Glomerular visceral epithelial cell (primary cell): ENCODE measurements at regions not wholly inside any gene's neighbourhood (a gene's known extent, or its start where the extent isn't known, plus 50 kb on each side); places are given as distances from the start of the nearest gene placed in this dataset.
A peak's percentile ranks its signal among the peaks of the same experiment; 100 is the strongest.

Experiments
- DNase-seq: peaks from one replicate; pipeline ENCODE4 v3.0.0-alpha.2; 2016; ENCODE audit errors: extremely low spot score

DNA sequence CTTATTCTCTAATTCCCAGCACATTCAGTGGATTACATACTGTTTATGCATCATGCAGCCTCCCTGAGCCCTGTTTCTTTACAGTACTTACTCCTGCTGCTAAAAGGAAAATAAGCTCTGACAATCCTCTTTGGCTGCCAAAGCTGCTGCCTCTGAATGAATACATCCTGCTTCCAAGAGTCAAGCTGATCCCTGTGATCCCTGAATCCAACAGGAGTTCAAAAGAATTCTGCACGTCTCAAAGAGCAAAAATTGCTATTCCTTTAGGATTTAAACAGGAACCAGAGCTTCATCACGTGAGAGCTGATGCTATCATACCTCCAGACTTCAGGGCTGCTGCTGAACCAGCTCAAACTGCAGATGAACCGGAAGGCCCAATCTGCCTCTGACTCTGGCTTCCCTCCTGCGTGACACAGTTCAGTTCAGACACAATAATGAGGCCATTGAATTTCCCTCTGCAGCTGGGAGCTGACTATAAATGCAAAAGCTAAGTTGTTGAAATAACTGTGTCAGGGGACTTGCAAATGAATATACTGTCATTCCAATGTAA lies 851.0 kb upstream of the PHF14 start:
- no peak for DNase-seq

DNA sequence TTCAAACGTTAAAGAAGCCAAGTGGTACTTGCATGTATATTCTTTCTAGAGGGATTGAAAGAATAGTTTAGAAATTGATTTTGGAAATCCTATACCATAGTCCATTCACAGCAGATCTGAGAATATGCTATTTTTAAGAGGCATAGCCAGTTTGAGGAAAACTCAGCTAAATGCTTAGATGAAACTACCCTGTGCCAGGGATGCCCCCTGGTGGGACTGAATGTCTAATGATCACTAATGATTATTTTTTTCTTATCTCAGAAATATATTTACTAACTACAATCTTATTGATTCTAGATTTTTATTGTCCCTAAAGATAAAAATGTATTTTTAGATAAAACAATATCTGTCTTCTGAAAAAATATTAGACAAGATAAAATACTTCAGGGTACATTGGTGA lies 844.9 kb upstream of the PHF14 start:
- peak; percentile 14 for DNase-seq

DNA sequence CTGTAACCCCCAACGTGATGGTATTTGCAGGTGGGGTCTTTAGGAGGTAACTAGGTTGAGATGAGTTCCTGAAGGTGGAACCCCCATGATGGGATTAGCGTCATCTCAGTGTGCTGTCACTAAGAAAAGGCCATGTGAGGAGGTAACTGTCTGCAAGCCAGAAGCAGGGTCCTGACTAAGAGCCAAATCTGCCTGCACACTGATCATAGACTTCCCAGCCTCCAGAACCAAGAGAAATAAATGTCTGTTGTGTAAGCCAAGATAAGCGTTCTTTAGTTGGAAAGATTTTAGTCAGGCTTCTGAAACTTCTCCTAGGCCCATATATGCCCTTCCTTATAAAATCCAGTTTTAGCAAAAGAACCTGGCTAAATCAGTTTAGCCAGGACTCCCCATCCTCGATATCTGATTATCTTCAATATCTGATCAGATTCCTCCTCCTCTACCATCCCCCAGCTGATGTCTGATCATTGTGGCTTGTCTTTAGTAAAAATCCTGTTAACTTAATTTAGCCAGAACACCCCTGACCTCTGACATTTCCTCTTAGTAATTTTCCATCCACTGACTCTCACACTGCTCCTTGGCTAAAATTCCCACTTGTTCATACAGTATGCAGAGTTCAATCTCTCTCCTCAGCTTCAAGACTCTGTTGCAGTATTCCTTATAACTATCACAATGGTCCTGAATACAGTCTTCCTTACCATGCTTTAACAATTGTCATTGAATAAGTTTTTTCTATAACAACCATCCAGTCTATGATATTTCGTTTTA lies 835.4 kb upstream of the PHF14 start:
- no peak for DNase-seq

DNA sequence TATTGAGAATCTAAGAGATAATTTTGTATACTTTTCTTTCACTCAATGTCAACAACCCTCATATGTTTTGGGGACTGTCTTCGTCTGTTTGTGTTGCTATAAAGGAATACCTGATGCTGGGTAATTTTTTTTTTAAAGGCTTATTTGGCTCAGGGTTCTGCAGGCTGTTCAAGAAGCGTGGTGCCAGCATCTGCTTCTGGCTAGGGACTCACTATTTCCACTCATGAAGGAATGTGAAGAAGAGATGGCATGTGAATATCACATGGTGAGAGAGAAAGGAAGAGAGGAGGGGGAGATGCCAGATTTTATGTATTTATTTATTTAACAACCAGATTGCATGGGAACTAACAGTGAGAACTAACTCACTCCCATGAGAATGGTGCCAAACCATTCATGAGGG lies 827.4 kb upstream of the PHF14 start:
- DNase-seq = no peak

DNA sequence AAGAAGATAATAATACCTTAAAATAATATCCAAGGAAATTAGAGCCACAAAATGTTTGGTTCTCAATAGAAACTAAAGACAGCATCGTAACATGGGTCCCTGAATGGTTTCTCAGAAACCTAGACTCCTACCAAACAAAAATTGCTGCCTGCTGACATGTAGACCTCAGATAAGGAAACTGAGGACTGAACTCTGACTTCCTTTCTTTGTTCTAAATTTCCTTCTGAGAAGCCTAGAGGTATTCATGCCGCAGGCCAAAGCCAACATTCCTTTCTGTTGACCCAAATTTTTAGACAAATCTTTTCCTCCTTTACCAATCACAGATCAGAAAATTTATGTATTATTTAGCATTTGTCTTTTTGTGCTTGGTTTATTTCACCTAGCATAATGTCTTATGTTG lies 816.7 kb upstream of the PHF14 start:
- no peak for DNase-seq

DNA sequence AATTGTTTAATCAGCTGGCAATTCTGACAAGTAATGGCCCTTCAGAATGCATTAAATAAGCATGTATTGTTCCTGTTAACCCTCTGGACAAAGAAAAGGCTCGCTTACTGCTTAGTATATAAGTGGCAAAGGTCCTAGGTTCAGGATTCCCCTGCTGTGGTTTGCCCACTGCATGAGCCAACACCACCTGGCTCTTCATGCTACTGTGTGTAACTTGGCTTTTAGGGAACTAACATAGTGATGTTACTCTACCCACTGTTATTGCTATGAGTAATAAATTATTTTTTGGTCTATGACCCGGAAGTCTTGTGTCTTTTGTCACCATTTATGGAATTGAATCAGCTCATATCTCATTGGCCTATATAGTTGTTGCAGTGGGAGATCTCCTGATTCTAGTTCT lies 791.7 kb upstream of the PHF14 start:
- no peak for DNase-seq

DNA sequence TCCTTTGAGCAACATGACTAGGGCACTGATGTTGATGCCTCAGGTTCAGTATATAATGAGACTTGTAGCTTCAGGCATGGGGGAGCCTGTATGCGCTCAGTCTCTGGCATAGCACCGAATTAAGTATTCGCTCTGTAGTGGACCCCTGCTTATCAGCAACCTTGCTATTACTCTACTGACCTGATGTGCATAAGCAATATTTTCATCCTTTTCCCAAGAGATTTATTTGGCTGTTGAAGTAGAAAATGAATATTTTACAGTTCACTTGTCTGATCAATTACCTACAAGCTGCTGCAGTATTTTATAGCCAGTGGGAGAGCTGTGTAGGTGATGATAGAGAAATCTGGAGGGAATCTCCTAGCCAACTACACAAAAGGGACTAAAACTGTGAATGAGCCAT lies 781.6 kb upstream of the PHF14 start:
- DNase-seq = no peak

DNA sequence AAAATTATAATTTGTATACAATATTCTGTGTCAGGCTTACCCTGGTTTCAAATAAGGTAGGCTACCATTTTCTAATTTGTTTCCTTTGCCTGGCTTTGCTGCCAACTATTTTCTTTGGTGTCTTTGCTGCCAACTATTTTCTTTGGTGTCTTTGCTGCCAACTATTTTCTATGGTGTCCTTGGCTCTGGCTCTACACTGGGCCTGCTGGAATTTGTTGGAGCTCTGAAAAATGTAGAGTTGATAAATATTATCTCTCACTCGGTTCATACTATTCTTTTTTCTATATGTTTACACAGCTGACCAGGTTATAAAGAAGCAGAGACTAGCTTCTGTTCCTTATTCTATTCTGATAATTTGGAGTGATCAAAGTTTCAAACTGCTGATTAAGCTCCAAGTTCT lies 768.0 kb upstream of the PHF14 start:
- DNase-seq = no peak

DNA sequence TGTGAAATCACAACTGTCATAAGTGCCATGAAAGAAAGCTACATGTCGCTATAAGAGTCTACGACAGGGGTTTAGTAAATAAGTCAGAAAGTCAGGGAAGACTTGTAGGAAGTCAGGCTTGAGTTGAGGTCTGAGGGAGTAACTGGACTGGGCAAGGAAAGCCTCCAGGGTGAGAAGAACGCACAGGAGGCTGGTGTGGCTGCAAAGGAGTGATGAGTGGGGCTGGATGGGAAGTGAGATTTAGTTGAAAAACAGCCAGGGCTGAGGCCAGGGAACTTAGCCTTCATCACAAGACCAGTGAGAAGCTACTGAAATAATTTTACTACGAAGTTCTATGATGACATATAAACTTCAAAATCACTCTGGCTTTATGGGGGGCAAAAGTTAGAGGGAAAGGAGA lies 763.7 kb upstream of the PHF14 start:
- no peak for DNase-seq

DNA sequence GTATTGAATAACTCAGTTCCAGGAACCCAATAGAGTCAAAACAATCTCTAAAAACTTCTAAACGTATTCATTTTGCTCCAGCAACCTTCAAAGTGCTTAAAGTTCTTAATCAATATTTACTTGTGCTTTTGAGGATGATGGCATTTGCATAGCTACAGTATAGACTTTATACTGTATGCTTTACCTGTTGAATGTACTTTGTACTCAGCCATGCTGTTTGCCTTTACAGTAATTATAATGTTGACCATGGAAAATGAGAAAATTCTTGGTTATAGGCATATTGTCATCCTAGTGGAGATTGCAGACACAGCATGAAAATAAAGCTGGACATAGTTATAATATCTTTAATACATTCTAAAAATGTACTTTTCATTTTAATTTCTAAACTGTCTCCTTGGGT lies 762.7 kb upstream of the PHF14 start:
- DNase-seq = no peak

DNA sequence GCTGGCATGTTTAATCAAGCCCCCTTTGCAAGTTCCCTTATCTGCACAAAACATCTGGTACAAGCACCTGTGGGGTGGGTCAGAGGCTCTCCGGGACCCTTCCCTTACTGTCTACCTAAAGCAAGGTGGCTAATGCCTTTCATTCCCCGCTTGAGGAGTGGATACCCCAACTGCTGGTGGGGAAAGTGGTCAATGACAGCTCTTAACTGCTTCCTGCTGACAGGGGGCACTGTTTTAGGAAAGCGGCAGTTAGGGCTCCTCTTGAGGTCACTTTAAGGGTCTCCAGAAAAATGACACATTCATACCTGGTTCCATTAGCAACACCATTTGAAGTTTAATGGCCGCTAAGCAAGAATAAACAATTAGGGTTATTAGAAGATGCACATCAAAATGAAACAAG lies 761.8 kb upstream of the PHF14 start:
- DNase-seq = no peak

DNA sequence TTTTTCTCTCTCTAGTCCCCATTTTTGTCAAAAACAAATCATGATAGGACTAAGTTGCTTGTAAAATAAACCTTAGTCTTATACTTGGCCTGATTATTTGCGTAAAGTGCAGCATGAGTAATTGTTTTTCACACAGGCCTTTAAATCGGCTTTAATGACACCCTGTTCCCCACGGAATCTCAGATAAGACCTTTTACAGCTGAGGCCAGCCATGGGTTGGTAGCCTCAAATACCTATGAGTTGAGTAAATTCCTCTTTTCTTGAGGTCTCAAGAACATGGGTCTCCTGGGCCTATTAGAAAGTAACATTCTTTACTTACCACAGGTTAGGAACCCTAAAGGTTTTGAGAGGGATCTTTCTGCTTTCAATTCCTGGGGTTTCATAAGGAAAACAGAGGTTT lies 761.0 kb upstream of the PHF14 start:
- DNase-seq = no peak

DNA sequence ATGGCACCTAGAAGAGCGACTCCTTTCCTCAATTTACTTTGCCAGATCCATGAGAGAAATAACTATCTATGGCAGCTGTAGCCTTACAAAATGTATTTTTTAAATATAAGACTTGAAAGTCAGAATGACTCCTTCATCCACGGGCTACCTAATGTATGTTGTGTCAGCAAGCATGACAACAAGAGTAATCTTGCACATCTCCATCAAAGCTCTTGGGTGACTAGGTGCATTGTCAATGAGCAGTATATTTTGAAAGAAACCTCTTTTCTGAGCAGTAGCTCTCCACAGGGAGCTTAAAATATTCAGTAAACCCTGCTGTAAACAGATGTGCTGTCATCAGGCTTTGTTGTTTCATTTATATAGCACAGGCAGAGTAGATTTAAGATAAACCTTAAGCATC lies 757.2 kb upstream of the PHF14 start:
- DNase-seq = no peak

DNA sequence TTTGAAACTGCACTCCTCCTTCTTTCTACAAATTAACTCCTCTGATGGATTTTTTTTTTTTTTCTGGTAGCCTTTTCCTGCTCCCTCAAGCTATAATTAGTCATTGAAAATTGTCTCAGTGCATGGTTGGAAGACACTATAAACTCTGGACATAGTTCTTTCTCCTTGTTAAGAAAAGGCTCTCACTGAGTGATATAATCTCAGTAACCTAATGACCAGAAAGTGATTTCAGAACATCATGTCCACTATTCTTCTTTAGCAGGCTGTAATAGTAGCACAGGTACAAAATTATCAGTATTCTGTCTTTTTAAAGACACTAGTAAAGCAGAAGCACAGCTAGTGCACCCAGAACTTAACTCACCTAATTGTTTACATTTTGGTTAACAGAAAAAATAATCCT lies 752.6 kb upstream of the PHF14 start:
- DNase-seq = no peak

DNA sequence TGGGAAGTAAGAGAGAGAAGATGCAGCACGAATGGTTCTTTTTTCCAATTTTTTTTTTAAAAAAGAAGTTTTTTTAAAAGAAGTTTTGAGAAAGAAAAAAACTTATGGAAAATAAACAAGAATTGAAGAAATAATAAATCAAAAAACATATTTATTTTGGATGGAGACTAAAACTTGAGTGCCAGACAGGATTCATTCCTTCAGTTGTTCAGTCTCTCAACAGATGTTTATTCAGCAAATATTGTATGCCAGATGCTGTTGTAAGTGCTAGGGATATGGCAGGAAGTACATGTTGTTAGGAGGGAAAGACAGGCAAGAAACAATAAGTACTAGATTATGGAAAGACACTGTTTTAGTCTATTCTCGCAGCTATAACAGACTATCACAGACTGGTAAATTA lies 750.7 kb upstream of the PHF14 start:
- no peak for DNase-seq

DNA sequence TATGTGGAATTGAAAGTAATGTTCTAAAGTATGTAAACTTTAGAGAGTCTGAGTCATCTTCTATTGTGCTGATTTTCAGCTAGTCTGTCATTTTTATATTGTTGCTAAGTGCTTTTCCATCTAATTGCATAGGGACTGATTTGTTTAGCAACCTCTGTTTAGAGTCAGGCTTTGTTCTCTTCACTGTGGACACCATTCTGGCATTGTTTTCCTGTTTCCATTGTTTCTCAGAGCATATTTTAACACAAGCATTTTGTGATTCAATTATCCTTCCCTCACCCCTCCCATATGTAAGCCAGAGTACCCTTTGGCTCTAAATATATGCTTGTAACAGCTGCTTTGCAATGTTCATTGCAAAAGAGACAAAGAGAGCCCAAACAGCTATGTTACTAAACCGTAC lies 748.4 kb upstream of the PHF14 start:
- no peak for DNase-seq

DNA sequence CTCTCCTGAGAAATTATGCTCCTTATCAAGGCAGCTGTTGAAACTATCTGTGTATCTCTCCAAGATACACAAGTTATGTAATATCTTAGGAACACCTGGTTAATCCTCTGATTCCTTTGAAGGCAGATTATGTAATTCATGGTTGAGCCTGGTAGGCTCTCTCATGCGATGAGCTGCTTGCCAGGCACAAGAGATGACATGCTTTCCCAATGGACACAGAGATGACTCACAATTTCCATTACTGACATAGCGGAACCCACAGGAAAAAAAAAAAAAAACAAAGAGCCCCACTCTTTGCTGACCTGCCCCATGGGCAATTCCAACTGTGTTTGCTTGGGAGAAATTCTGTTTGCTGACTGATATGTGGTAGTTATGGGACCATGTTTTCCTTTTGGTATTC lies 736.4 kb upstream of the PHF14 start:
- peak; percentile 90 for DNase-seq

DNA sequence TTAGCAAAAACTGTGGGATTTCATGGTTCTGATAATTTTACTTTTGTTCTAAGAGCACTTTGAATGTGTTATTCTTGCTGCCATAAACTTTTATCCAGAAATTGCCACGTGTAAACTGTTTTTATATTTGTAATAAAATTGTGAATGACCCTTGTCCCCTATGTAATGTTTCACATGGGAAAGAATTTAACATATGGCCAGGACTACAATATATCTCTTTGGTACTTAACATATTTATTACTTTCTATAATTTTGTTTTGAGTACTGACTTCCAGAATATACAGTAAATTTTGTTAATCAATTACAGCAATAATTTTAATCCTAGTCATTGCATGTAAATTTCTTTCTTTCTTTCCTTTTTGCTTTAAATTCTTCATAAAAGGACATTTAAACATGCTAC lies 735.0 kb upstream of the PHF14 start:
- DNase-seq = no peak

DNA sequence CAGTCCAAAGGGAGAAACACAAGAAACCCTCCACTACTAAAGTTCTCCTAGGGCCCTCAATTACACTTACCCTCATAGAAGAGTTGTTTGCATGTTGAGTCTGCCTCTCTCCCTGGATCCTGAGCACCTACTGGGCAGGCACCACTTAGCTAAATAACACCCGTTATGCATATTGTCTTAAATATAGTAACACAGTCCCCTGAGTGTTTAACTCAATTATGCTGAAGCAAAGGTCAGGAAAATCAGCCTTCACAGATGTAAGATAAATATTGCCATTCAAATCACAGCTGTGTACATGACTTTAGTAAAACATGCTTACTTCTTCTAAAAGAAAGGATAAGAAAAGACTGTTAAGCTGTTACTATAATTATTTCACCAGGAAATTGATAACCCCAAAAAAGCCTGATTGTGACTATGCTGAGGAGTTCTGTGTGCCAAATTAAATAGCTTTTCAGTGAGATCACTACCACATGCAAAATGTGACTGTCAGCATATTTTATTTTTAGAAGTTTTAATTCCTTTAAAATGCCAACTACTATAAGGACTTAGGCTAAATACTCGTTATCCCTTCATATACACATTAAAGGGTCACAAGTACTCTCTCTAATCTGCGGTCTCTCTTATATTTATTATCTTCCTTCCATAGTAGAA lies 733.9 kb upstream of the PHF14 start:
- no peak for DNase-seq

DNA sequence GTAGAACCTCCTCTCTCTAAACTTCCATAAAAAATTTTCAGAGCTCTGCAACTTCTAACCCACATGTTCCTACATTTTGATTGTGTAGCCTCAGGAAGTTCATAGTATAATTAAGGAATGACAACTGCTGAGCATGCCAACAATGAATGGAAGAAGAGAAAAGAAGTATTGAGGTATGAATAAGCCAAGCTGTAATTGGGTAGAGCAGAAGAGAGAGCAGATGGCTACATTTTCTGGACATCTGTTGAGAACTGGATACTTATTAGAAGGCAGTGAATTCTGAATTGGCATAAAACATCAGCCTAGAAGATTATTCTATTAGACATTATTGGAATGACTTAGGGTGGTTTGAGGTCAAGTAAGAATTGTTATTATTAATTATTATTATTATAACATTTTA lies 728.3 kb upstream of the PHF14 start:
- DNase-seq = no peak

DNA sequence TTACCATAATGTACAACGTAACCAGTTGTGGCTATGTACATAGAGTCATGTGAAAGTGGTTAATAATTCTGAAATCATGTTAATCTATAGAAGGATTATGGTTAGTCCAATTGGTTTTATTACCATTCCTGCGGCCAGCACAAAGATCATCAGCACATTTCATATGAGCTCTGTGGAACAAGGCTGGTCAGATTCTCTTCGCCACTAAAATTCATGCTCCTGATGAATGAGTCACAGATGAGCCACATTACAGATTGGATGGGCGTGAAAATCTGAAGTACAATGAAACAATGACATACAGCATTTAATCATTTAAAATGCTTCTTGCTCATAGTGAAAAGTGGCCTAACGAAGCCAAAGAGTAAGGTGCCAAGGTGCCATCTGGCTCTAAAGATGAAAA lies 716.2 kb upstream of the PHF14 start:
- no peak for DNase-seq

DNA sequence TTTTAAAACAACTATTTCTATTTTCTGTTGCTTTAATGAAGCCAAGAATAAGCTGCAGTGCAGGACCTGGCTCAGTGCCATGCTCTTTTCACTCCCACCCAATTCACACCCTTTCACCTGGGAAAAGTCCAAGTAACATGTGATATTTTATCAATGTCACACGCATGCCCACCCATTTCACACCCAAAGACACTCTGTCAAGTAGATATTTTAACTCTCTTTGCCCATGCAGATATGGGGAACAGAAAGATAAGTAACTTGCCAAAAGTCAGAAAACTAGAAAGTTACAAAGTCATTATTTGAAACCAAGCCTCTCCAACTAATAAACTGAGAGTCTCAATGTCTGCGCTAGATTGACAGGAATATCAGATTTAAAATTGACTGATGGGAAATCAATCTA lies 706.7 kb upstream of the PHF14 start:
- no peak for DNase-seq

DNA sequence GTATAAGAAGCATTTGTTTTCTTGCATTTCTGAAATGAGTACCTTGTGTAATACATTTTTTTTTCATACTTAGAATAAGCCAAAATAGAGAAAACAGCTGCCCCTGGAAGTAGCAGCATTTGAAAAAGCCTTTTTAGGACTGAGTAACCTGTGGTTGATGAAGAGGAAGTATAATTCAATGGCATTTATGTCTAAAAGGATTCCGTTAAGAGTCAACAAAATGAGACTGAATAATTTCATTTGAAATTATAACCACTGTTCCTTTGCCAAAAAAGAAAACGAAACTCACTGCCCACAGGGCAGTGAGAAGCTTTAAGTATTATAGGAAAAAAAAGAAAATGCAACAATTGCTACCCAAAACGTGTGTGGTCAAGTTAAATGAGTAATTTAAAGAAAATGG lies 705.6 kb upstream of the PHF14 start:
- no peak for DNase-seq

DNA sequence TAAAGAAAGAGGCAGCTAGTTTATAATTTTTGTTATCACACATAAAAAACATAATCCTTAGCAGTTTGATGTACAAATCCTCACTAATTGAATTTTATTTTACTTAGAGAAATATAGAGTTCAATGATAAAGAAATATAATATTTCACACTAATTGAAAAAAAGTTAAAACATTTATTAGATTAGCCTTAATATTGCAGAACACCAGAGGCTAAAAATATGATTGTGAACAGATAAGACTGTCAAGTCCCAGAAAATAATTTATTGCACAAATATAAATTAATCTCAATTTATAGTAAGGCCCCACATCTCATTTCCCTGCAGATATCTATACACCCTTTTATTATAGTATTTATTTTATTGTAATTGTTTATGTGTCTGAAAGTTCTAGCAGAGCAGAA lies 690.8 kb upstream of the PHF14 start:
- DNase-seq = no peak
